Retina (tissue), 1 donor: ENCODE measurements at regions not wholly inside any gene's neighbourhood (a gene's known extent, or its start where the extent isn't known, plus 50 kb on each side); places are given as distances from the start of the nearest gene placed in this dataset.

Source experiments
- DNase-seq: peaks from one replicate; pipeline ENCODE4 v3.0.0-alpha.2; 2016

DNA sequence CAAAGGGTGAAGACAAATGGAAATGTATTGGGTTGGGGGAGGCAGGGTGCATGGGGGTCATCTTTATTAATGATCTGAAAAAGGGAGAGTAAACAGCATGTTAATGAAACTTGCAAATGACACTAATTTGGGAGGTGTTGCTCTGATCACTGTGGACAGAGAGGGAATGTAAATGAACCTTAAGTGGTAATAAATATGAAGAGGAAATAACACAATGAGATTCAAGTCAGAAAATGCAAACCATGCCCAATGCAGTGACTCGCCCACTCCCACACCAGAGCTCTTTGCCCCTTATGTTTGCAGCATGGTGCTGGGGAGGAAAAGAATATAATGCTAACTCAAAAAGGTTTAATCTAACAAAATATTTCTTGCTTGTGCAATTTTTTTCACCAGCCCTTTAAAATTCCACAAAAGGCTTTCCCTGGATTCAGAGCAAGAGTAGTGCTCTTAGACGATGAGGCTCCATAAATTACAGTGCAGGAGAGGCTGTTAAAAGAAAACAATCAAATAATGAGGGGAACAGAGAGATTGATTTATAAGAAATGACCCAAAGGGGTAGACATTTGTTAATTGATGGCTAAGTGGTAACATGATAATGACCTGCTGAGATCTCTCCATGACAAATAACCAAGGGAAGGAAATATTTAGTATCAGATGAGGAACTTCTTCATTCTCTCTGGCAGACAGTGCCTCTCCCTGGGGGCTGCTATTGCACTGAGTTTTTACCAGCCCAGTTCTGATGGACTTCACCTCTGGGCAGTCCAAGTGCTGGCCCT, 210.0 kb upstream of the PPP2R3A start:
- no peak for DNase-seq

DNA sequence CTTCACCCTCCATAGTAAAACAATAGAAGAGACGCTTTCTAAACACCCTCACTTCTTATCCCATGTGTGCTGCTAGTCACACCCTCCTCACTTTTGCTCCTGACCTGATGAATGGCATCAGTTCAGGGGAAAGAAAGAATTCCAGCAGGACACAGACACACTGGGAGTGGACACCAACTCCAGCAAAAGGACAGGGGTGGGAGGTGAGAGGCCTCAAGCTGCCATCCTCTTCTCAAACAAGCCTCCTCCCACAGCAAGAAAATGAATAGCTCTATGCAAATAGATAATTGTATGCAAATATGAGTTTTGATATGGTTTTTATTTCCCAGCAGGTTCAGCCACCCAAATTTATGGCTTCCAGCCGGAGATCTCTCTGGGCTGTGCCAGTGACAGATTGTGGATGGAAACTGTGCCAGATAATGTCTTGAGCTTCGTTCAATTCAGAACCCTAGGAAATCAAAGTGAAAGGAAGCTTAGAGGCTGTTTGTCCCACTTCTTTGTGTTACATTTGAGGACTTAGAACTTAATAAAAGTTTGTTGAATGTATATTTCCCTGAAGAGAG, 209.3 kb upstream of the PPP2R3A start:
- no peak for DNase-seq

DNA sequence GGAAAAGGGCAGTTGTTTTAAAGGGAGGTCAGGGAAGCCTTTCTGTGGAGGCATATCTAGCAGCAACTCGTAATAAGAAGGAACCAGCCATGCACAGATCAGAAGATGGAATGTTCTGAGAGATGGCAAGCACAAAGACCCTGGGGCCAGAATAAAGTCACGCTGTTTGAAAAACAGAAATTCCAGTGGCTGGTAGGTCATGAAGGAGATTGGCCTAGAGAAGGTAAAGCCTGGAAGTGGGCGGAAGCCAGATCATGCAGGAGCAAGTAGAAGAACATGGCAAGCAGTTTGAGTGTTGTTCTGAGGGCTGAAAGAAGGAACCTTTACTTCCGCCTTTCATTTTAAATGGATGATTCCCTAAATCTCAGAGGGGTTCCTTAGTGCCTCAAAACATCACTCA, 208.1 kb upstream of the PPP2R3A start:
- no peak for DNase-seq

DNA sequence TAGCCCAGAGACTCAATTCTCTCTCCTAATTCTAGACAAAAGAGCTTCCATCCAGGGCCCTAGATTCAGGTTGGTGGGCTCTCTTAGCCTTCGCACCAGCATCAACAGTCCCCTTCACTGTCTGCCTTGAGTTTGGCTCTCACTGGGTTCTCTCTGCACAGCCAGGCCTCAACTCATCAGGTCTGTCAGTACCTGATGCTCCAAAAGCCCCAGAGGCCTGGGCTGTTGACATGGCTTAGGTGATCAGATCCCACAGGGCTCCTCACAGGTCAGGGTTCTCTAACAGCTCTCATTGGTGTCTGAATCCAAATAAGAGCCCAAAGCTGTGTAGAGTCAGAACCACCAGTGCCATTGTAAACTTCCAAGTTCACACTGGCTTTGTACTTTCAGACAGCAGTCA, 206.6 kb upstream of the PPP2R3A start:
- no peak for DNase-seq

DNA sequence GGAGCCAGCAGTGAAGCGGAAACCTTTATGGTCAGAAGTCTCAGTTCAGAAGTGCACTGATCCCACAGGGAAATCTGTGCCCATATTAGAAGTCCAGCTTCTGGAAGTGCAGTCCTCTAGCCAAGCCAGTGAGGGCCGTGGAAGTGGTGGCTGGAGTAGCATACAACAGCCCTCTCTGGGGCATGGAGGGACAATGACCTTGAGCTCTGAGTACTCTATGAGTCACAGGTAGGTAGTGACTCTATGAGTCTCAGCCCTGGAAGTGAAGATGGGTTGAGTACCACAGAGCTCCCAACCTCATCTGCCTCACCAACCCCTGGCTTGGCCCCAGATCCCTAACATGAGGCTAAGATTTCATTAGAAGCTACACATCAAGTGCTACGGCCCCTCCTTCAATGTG, 205.9 kb upstream of the PPP2R3A start:
- DNase-seq, result no peak

DNA sequence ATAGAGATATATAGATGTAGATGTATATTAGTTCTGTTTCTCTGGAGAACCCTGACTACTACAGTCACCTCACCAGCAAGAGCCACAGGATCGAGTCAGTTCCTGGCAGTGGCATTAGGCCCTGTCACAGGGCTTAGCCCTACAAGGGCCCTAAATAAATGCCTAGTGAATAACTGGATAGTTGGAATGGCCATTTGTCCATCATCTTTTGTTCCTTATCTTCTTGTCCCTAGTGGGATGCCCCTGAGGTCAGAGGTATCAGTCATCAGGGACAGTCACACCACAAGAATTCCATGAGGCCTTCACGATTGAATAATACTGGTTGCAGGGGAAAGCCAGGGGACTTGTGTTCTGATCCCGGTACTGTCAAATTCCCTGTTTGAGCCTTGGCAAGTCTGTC, 204.9 kb upstream of the PPP2R3A start:
- DNase-seq, result no peak

DNA sequence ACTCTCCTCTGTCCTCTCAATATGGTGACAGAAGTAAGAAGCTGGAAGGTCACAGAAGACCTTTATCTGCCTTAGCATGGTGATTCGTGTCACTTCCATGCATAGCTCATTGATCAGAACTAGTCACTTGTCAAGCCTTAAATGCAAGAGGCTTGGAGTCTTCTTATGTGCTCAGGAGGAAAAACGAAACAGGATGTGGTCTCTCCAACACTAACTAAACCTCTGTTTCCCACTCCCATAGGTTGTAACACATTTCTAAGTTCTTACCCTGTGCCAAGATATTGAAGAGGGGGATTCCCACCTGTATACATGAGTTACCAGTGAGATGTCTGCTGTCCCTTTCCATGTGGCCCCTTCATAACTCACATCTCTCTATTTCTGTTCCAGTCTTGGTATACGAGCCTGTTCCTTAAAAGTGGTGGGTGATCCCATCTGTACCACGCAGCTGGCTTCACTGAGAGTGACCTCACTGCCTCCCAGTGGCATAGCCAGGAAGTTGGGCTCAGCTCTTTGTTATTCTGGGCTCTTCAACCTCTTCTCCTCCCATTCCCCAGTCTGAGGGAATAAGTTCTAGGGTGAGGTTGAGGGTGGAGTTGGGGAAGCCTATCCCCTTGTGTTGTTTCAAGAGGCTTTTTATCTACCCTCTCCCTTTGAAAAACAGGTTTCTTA, 203.2 kb upstream of the PPP2R3A start:
- DNase-seq, result no peak

DNA sequence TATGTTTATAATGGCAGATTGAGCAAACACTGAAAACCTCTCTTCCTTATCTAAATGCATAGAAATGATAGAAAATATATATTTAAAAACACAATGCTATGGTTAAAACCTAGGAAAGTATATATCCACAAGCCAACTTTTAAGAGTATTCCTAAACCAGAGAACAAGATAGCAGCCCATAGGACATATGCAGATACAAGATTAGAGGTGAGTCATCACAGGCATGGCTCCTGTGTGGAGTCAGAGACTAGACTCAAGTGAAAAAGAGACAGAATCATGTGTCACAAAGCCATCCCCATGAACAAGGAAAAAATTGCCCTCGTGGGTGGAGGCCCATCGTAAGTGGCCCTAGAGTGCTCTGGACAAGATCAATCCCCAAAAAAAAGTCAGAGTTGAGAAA, 199.4 kb upstream of the PPP2R3A start:
- DNase-seq, result no peak

DNA sequence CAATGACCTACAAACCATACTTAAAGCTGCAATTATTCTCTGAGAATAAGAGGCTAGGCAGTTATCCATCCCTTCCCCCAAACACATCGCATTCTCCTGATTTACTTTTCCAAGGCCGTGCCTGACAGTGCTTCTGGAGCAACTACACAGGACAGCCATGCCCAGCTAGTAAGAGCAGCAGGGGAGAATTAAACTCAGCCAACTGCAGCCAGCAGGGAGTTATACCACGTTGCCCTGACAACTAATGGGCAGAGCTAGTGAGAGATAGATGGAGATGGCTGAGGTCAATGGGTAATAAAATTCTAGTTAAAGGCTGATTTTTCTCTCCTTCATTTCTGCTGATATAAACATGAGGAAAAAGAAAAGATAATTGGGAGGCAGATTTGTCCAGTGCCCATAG, 193.8 kb upstream of the PPP2R3A start:
- DNase-seq, result peak; percentile 46

DNA sequence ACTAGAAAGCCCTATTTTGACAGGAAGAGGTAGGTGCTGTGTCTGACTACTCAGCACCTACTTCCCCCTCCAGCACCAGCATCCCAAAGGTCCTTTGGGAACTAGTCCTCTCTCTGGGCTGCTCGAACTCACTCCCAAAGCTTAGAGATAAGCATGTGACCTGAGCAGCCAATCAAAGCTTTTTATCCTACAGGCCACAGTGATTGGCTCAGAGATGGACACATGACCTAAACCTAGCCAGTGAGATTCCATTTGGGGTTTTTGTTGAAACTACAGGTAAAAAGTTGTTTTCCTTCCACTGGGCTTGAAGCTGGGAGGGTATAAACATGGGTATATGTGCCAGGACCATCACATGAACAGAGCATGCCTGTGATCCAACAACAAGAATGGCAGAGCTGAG, 186.5 kb upstream of the PPP2R3A start:
- no peak for DNase-seq

DNA sequence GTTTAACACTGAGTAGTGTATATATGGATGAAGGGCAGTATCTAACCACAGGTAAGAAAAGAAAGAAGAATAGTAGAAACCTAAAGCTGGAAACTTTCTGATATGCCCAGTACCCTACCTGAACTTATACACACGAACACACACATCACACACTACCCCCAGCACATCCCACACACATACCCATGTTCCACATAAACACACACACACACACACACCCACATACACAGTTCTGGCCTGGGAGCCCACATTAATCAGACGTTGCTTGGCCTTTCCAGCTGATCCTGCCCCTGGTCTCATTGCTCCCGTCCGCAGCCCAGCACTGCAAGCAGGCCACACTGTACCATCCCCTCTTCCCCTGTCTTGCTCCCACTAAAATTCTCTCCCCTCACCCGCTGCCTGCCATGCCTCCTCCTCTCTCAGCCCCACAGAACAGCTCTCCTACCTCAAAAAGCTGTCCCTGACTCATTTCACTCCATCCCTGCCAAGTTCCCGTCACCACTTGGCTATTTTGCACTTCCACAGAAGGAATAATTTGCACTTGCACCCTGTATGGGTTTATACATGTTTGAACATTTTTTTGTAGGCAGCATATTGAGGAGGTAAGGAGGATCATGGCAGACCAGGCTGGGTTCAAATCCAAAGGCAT, 185.8 kb upstream of the PPP2R3A start:
- no peak for DNase-seq

DNA sequence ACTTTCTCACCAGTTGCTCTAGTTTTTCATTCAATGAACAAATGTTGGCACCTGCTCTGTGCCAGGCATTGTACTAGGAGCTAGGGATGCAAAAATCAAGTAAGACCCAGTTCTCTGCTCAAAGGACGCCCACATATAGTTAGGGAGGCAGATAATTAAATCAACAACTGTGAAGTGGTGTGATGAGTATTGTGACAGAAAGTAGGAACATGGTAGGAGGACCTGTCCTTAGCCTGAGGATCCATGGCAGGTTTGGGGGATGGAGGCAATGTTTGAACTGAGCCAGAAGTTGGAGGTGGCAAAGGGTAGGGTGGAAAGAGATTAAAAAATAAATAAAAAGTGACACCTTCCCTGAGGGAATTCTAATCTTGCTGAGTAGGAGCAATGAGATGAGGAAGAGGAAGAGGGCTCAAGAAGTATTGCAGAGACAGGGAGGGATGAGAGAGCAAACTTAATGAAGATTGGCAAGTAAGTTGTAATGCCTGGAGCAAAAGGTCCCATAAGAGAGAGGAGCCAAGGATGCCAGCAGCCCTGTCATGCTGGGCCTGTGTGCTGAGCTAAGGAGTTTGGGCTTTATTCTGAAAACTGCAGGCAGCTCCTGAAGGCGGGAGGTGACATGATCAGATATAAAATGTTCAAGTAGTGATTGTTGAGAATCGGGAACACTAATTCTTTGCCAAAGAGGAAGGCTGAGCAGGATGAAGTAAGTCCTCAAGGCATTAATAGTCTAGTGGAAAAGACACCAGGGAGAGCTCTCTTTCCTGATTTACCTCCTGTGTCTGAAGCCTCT, 184.3 kb upstream of the PPP2R3A start:
- DNase-seq, result no peak

DNA sequence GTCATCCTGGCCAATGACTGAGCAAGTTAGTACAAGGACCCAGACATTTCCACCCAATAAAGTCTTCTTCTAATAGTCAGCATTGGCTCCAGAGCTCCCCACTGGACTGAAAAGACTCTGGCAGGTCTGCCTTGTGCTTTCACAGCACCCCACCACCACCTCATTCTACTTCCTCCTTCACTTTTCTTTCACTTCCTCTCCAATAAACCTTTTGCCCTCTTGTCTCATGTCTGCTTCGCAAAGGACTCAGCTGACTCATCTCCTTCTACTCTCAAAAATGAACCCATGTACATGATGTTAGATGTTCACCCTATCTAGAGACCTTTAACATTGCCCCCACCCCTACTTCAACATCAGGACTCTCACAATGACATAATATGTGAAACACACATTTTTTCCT, 181.0 kb upstream of the PPP2R3A start:
- DNase-seq, result no peak

DNA sequence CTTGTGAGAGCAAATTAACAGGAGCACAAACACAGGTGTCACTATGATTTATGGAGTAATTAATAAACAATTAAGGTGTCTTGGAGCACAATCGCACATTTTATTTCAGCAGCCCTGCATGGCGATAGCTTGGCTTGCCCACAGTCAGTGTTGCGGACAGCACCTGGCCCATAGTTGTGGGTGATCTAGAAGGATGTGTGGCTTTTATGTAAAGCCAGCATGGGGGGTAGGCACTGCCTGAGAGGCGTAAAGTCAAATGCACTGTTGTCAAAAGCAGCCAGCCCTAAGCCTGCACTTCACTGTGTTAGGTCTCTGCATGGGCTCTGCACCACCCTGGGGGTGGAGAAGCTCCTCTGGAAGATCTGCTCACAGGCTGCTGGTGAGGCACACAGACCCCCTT, 177.4 kb upstream of the PPP2R3A start:
- no peak for DNase-seq

DNA sequence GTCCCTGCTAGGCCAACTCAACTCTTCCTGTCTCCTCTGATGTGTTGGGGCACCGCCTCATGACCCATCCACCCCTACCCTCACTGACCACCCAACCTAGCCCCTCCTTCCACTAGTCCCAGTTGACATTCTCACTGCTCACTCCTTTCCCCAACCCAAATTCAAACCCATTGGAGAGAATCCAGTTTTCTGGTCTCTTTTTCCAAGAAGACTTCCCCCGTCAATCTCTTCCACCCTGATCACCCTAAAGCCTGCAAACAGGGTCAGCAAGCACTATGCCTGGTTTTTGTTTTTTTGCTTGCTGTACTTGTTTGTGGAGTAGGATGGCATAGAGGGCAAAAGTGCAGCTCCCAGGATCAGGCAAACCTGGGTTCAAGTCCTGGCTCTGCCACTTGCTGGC, 176.6 kb upstream of the PPP2R3A start:
- DNase-seq, result no peak

DNA sequence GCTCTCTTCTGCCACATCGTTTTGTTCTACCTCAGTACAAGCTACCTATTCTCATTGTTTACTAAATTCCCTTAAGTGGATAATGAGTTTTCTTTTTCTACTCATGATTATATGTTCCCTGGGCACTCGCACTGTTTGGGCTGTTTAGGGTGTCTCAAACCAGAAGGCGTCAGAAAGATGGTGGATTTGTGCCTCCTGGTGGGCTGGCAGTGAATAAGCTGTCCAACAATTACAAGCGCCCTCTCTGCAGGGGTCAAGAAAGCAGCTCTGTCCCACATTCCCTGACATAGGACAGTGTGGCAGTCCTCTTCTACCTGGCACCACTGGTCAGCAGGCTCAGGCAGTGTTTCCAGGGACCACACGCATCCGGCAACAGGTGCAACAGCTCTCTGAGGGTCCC, 173.4 kb upstream of the PPP2R3A start:
- no peak for DNase-seq

DNA sequence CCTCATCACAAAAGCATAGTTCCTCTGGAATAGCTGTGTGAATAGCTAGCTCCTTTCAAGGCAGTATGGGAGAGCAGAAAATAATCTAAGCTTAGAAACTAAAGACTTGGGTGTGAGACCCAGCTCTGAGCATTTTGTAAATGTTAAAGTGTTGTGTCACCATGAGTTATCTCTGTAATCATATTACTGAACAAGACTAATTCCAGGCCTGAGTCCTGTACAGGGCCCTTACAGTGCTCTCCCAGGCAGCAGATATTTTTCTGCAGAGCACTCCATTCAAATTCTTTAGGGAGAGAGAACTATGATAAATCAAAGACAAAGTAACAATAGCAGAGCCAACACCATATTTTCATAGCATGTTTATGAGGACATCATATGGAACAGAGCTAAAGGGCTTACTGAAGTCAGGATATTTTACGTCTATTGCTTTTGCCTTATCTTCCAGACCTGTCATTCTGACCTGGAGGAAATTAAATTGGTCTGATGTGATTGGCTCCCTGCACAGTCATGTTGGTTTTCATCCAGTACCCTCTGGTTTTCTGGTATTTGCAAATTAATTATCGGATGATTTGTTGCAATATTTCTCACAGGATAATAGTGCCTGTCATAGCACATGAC, 172.6 kb upstream of the PPP2R3A start:
- no peak for DNase-seq

DNA sequence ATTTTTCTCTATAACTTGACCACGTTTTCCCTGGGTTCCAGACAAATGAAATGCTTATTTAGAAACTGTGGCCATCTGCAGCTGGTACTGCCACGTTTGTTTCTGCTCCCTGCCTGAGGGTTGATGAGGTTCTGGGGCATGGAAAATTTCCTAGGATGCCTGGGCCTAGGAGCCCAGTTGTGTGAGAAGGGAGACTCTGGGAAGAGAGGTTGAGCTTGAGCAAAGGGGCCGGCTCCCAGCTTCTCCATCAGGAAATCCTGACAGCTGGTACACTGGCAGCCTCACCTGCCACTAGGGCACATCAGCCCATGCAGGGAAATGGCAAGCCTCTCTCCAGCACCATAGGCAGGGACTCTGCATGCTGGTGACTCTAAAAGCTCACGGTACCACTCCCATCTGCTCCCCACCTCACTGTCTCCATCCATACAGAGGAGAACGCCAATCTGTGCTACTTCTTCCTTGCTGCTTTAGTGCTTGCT, 165.4 kb upstream of the PPP2R3A start:
- DNase-seq, result no peak

DNA sequence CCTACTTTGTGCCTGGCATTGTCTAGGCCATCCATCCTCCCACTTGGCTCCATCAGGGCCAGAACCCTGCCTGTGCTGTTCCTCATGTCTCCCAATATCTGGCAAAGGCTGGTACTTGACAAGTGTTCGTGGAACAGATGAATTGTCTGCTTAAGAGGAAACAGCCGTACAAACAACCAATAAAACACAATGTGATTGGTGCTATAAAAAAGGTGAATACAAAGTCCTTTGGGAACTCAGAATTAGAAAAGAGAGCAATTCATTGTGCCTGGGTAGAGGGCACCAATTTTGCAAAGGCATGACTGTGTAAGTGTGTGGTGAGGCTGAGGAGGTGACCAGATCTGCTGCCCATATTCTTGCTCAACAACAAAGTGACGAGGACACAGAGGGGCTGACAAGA, 164.5 kb upstream of the PPP2R3A start:
- no peak for DNase-seq

DNA sequence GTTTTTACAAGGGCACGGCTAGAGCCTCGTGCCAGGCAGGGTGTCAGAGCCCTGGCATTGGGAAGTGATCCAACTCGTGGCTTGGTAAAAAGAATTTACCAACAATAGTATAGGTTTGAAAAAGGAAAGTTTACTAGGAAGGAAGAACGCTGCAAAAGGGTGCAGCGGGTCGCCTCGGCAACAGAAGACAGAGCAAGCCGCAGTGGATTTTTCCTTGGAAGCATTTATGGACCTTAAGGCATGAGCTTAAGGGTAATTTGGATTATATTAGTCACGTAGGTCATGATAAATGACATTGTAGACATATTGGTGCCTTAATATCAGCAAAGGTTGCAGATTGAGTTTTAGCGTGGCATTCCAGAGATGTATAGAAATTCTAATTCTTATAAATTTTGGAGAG, 163.4 kb upstream of the PPP2R3A start:
- no peak for DNase-seq

DNA sequence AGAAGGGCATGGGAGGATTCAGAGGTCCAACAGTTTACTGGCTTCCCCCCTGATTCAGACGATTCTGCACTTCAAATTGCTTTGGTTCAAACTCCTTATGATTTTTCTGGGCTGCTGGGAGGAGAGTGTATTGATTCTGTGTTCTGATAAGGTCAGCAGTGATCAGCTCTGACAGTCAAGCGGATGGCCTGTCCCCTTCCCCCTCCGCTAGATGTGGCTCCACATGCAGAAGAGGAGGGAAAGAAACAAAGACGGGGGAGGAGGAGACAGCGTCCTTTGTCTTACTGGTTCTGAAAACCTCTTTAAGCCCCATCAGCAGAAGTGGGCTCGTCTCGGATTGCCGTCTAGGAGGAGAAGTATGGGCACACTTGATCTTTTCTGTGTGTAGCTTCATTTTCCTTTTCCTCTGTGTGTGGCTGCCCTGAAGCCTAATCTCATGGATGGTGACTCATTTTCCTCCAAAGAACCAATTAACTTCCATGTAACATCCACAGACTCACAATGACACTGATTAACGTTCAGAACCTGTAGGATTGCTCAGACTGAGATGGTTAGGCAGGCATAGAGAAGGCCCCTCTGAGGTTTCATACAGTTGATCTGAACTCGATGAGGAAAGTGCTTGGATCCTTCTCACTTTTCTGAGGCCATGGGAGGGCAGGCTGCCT, 162.4 kb upstream of the PPP2R3A start:
- peak; percentile 82 for DNase-seq

DNA sequence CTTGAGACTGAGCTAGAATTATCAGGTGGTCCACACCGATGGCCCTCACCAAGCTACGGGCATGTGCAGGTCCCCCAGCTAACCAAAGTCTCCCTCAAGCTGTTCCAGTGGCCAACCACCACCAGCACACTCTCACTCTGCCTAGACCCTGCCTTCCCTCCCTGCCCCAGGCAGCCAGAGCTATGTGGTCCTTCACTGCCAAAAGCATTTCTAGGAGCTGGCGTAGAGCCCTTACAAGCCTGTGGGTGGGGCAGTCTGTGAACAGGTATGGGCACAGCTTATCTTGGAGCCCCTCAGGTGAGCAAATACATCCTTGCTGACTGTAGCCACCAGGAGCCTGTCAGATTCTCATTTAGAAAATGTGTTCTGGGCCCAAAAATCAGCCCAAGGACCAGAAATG, 159.8 kb upstream of the PPP2R3A start:
- DNase-seq, result no peak
